Putamen (tissue), 1 donor: ENCODE measurements at regions not wholly inside any gene's neighbourhood (a gene's known extent, or its start where the extent isn't known, plus 50 kb on each side); places are given as distances from the start of the nearest gene placed in this dataset.

Experiments used
- DNase-seq: peaks from one replicate; pipeline ENCODE4 v3.0.0-alpha.2; 2016; ENCODE audit warnings: low spot score

DNA sequence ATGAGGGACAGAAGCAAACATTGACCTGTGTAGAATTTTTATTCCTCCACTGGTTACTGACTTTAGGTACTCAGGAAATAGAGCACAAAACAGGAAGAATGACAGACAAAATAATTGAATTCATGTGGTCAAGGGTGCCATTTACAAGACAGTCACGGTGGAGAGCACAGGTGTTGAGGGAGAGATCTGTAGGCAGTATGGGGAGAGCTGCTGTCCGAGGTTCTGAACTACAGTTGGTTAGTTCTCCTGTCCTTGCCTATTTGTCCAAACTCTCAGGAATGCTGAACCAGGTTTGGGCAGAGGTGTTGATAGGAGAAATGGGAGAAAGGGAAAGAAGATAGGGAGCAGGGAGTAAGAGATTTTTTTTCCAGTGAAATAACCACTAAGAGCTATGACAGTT lies 178.5 kb upstream of the ZBTB20 start:
- DNase-seq, result no peak

DNA sequence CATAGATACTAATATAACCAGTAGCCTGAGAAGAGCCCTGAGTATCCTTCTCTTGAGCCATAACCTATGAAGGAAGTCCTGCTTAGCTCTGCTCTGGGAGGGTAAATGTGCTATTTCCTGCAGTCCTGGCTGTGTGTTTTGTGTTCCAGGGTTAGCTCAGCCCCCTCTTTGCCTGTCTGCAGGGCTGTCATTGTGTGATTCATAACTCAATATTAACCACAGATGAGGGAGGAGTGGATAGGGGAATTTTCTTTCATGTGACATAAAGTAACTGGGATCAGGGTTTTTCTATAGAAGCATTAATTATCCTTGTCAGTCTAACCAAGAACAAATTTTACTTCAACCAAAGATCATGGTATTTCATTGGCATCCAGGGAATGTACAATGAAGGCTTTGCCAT lies 183.3 kb upstream of the ZBTB20 start:
- DNase-seq, result peak; percentile 55

DNA sequence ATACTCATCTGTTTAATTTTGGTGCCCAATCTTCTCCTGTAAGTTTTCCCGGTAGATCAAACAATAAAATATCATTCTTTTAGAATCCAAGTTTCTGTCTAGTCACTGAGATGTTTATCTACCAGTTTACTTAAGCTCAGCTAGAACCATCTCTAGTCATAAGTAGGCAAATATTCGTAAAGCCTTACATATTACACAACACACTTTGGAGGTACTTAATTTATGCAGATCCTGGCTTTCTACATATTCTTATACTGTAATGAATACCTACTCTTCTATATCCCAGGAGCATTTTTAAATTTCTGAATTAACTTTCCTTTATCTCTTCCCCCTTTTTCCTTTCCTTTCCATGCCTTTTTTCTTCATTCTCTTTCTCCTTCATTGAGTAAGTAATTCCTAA lies 185.9 kb upstream of the ZBTB20 start:
- no peak for DNase-seq

- no peak for DNase-seq
Observed at GRCh38 chr3:115336836-115337235, 189.7 kb upstream of the ZBTB20 start.

- no peak for DNase-seq
Observed at GRCh38 chr3:115340586-115340985, 193.5 kb upstream of the ZBTB20 start.

- peak; percentile 8 for DNase-seq
Observed at GRCh38 chr3:115341208-115341607, 194.1 kb upstream of the ZBTB20 start.

GRCh38 chr3:115347737-115348136 lies 200.6 kb upstream of the ZBTB20 start:
- no peak for DNase-seq

GRCh38 chr3:115348412-115348811 lies 201.3 kb upstream of the ZBTB20 start:
- no peak for DNase-seq

DNA sequence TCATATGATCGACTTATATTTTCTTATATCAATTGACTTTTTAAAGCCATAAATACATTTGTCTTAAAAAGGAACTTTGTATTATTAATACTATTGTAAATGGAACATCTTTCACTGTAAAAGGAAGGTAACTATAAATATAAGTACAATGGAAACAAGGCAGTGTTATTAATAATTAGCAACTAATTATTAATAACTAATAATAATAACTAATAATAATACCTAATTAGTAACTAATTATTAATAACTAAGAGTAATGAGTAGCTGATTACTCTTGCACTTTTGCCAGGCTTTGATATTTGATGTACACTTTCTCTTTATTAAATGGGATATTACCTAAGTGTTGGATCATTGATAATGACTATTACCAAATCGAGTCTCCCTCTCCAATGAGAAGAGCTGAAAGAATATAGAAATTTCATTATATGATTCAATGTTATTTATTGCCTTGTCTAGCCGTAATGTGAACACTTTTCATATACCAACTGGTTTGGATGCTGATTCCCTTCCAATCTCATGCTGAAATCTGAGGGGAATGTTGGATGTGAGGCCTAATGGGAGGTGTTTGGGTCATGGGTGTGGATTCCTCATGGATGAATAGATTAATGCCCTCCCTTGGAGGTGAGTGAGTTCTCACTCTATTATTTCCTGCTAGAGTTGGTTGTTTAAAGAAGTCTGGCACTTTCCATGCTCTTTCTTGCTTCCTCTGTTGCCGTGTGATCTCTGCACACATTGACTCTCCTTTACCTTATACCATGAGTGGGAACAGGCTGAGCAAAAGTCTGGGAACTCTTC lies 202.1 kb upstream of the ZBTB20 start:
- DNase-seq, result no peak

GRCh38 chr3:115350606-115351005 lies 203.5 kb upstream of the ZBTB20 start:
- no peak for DNase-seq

DNA sequence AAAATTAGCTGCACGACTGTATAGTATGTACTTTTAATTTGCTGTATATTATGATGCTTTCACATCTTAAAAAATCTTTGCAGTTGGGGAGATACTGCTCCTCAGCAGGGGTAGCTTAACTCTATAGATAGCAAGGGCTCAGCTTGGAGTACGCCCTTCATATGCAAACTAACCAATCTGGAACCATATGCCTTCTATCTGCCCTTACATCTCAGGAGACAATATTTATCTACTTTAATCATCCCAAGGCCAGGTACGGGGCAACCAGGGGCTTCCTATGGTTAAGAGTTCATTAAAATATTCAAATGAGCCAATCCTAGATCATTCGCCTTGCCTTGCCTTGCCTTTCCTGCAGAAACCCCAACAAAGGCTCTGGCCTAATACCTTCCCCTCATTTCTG lies 204.1 kb upstream of the ZBTB20 start:
- DNase-seq, result no peak

- DNase-seq, result no peak
Observed at GRCh38 chr3:115354010-115354409, 206.9 kb upstream of the ZBTB20 start.

GRCh38 chr3:115357456-115357855 lies 210.4 kb upstream of the ZBTB20 start:
- DNase-seq, result no peak

GRCh38 chr3:115359536-115359935 lies 212.4 kb upstream of the ZBTB20 start:
- DNase-seq, result no peak

- DNase-seq, result no peak
Observed at GRCh38 chr3:115361806-115362205, 214.7 kb upstream of the ZBTB20 start.

DNA sequence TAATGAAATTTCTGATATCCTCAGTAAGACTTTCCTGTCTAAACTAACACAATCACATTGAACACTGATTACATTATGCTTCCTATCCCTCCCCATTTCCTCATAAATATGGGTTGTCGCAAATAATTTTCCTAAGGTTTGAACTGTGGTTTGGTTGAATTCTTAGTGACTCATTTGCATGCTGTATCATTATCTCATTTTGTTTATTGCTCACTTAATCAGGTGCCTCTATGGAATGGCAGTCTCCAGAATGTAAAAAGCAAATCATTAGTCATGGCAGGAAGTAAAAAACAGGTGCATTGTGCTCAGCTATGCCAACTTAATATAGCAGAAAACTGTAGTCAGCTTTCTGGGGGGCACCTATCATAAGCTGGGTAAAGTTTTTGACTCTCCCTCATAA lies 216.0 kb upstream of the ZBTB20 start:
- no peak for DNase-seq

GRCh38 chr3:115369021-115369420 lies 221.9 kb upstream of the ZBTB20 start:
- DNase-seq, result no peak

DNA sequence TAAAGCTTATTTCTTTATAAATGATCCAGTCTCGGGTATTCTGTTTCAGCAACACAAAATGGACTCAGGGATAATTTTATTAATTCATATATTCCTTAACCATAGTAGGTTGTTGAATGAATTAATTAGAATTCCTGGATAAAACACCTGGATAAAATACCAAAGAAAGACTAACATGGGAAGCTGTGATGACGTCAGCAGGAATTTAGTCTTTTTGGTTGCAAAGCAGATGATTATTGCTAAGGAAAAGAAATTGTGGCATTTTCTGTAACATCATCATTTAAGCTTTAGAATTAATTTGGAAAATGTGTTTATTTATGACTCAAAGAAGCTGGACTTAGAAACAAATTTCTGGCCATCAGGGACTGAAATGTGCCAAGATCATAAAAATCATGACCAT lies 228.3 kb upstream of the ZBTB20 start:
- no peak for DNase-seq

DNA sequence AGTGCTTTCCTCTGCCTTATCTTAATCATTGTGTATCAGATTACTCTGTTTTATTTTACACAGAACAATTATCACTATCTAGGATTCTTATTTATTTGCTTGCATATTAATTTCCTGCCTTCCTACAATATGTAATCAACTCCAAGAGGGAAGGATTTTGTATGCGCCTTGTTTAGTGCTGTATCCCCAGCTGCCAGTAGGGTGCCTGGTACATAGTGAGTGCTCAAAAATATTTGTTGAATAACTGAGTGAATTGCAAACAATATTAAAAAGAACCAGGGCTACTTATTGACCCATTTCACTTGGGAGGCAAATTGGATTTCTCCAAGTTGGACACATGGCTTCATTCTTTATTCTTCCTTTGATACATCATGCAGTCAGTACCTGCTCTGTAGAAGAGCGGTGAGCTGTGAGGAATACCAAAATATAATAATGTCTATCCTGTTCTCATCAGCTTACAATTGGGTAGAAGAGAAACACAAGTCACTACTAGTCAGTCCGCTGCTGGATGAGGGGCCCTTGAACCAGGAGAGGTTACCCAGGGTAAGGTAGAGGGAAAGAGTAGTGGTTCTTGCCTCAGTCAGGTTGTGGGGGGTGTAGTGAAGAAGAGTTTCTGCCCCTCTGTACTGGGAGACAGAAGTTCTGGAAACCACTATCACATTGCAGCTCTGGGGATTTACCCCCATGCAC lies 233.9 kb upstream of the ZBTB20 start:
- DNase-seq, result no peak

DNA sequence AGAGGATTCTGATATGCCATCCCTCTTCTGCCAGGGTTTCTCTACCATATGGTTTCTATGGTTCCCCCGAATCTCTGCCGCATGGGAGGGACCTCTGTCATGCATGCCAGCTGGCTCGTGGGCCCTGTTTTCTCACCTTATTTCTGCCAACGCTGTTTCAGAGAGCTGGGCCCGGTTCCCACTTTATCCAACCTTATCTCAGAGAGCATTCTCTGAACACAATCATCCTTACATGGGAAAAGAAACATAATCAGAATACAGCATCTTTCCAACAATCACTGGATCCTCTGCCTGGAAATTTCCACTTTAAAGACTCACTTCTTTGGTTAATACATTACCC lies 234.5 kb upstream of the ZBTB20 start:
- DNase-seq, result no peak

DNA sequence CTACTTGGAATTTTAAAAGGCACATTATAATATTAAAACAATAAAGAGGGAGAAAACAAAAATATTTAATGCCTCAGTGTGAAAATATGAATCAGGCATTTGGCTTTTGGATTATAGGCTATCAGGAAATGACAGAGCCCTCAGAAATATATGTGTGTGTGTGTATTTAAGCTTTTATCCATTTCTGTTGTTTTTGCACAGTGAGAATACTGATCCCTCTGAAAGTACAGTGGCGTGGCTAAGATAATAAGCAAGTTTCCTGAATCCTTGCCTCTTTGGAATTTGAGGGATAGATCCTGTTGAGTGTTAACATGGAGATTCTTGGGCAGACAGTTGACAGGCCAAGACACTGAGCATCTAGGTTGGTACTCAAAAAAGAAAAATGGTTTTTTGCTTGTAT lies 234.8 kb upstream of the ZBTB20 start:
- DNase-seq, result no peak

DNA sequence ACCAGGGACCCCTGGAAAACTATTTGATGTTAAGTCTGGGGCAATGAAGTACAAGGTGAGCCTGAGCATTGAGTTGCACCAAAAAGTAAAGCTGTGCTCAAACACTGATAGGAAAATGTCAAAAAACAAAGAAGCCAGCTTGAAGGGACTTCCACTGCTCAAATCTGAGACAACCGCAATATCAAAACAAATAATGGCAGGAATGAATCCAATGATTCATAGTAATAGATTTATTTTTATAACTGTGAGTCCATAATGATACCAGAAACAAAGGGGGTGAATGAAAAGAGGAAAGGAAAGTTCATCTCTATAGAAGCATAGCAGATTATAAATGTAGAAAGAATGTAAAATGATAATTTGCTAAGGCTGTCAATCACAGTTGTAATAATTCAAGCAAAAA lies 237.3 kb upstream of the ZBTB20 start:
- DNase-seq, result no peak

DNA sequence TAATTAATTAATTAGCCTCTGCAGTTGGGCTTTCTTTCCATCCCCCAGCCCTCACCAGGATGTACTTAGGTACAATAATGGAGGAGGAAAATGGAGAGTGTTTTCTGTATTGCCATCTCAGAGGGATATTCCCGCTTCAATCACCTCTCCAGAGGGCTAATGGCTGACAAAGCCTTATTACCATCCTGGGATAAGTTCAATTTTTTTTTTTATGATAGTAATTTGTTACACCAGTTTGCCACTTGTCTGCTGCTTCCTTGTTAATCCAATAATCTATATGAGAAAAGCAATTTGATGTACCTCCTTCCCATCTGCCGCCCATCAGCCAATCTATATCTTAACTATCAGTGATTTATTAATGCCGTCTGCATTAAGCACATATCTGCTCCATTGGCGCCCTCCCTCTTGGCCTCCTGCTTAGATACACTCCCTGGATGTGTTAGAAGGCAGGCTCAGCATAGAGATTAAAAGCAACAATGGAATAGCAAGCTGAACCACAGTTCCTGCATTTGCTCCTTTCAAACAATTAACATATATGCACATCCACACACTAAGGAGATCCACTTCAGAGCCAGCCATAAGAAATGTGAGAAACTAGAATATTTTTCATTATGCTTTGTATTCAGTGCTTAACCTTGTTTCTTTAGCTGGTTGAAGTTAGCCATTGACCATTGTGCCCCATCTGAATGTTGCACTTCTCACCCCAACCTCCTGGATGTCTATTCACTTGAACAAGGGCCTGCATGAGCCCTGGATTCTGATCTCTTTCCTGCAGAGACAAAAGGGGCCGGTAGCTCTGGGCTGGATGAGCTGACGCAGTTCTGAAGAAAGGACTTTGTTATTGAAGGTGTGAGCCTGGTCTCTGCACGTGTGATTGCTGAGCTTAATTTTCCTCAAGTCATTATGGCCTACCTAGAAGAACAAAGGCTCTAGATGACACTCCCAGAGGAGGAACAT lies 237.3 kb upstream of the GAP43 start:
- no peak for DNase-seq
